ENCODE measurements at regions not wholly inside any gene's neighbourhood (a gene's known extent, or its start where the extent isn't known, plus 50 kb on each side); places are given as distances from the start of the nearest gene placed in this dataset.

GRCh38 chr9:12141422-12141821, 551.8 kb upstream of the TYRP1 start:
- TF ChIP-seq CTCF (IDR thresholded peaks at IDR 0.05) (no peak), POLR2A (IDR thresholded peaks at IDR 0.05) (no peak)
